GM21447 (cell line): ENCODE measurements at regions not wholly inside any gene's neighbourhood (a gene's known extent, or its start where the extent isn't known, plus 50 kb on each side); places are given as distances from the start of the nearest gene placed in this dataset.
"Not testable (repeated sequence)": the region's sequence is repeated elsewhere in the genome, so short reads cannot be mapped to it uniquely, and the experiment has no call there.

Experiments used
- ATAC-seq: cut with Tn5 transposase; IDR thresholded peaks from one replicate; pipeline ENCODE4 v1.9.1; 2021; ENCODE audit not compliant: unreplicated experiment

- no peak for ATAC-seq
Measured at GRCh38 chr5:154653764-154654485, 101.3 kb upstream of the LARP1 start.

- no peak for ATAC-seq
Measured at GRCh38 chr5:154653418-154653763, 101.8 kb upstream of the LARP1 start.

GRCh38 chr5:154652746-154653417 lies 102.3 kb upstream of the LARP1 start:
- no peak for ATAC-seq

- ATAC-seq: not testable (repeated sequence)
Measured at GRCh38 chr5:154651795-154652194, 103.4 kb upstream of the LARP1 start.

- no peak for ATAC-seq
Measured at GRCh38 chr5:154648706-154649105, 106.5 kb upstream of the LARP1 start.

GRCh38 chr5:154648229-154648628 lies 106.9 kb upstream of the LARP1 start:
- ATAC-seq: no peak

GRCh38 chr5:154647761-154648145 lies 107.4 kb upstream of the LARP1 start:
- ATAC-seq: no peak

GRCh38 chr5:154647114-154647760 lies 107.9 kb upstream of the LARP1 start:
- ATAC-seq: peak; percentile 52

- peak; percentile 13 for ATAC-seq
Measured at GRCh38 chr5:154646745-154647113, 108.4 kb upstream of the LARP1 start.

GRCh38 chr5:154644745-154645411 lies 110.3 kb upstream of the LARP1 start:
- ATAC-seq: no peak

GRCh38 chr5:154642499-154643245 lies 112.5 kb upstream of the LARP1 start:
- ATAC-seq: no peak

GRCh38 chr5:154640213-154640831 lies 114.9 kb upstream of the LARP1 start:
- not testable (repeated sequence) for ATAC-seq

GRCh38 chr5:154636786-154637185 lies 118.4 kb upstream of the LARP1 start:
- ATAC-seq: not testable (repeated sequence)

GRCh38 chr5:154636271-154636670 lies 118.9 kb upstream of the LARP1 start:
- not testable (repeated sequence) for ATAC-seq

- not testable (repeated sequence) for ATAC-seq
Measured at GRCh38 chr5:154633744-154634143, 121.4 kb upstream of the LARP1 start.

GRCh38 chr5:154631141-154631540 lies 124.0 kb upstream of the LARP1 start:
- ATAC-seq: no peak

- ATAC-seq: no peak
Measured at GRCh38 chr5:154630410-154630809, 124.8 kb upstream of the LARP1 start.

- no peak for ATAC-seq
Measured at GRCh38 chr5:154628685-154629084, 126.5 kb upstream of the LARP1 start.

GRCh38 chr5:154627698-154628678 lies 127.2 kb upstream of the LARP1 start:
- no peak for ATAC-seq
